ENCODE measurements at regions not wholly inside any gene's neighbourhood (a gene's known extent, or its start where the extent isn't known, plus 50 kb on each side); places are given as distances from the start of the nearest gene placed in this dataset.
A peak's percentile ranks its signal among the peaks of the same experiment; 100 is the strongest.
"Not testable (repeated sequence)": the region's sequence is repeated elsewhere in the genome, so short reads cannot be mapped to it uniquely, and the experiment has no call there.

DNA sequence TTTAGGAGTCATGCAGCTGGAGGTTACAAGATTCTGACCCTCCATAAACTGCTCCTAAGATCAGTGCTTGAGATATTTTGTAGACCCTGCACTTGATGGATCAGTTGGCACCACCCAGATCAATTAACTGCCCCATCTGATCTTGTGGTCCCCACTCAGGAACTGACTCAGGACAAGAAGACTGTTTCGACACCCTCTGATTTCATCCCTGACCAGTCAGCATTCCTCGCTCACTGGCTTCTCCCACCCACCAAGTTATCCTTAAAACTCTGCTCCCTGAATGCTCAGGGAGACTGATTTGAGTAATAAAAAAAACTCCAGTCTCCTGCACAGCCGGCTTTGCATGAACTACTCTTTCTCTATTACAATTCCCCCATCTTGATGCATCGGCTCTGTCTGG is 360.2 kb downstream of the GALC start:
- no peak for DNase-seq (ENCODE audit: low read depth)

DNA sequence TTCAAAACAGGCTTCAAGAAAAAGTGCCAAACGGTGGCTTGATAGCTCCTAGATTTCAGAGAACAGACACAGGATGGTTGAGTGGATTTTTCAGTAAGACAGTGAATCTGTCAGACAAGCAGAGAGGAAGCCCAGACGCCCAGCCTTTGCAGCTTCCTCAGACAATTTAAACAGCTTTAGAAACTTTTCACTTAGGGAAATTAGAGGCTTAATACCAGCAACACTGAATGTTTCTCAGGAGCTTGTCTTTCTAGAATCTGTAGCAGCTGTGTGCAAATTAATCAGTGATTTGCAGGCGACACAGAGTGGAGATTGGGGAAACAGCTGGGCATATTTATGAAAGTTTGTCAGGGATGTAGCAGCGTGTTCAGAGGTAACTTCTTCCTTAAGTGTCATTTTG is 362.1 kb downstream of the GALC start:
- DNase-seq (ENCODE audit: low read depth), result no peak

DNA sequence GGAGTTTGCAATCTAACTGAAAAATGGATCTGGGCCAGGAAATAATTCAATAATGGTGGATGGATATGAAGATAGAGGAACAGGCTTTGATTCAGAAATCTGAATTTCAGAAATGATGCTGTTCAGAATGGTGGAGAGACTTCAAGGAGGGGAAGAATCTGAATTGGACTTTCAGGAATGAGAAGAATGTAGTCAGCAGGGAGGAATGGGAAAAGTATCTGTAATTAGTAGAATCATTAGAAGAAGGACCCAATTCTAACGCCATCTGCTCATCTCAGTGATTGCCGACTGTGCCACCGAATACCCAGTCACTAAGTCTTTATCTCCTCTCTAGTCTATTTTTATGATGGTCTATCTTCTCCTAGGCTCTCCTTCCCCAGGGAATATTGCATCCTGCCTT is 363.2 kb downstream of the GALC start:
- DNase-seq (ENCODE audit: low read depth), result no peak

DNA sequence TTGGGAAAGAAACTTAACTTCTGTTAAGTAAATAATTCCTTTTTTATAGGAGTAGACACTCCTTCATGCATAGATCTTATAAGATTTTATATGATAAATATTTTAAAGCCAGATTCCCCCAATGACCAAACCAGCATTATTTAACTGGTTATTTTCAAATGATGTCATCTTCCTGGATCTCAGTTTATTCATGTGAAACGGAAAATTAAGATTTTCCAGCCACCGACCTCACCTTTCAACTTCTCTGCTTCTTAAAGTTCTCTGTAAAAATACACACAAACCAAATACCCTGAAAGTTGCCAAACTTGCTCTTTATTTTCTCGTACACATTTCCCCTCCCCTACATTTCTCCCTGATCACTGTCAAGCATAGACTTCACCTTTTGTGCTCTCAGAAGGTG is 364.2 kb downstream of the GALC start:
- DNase-seq (ENCODE audit: low read depth), result no peak

DNA sequence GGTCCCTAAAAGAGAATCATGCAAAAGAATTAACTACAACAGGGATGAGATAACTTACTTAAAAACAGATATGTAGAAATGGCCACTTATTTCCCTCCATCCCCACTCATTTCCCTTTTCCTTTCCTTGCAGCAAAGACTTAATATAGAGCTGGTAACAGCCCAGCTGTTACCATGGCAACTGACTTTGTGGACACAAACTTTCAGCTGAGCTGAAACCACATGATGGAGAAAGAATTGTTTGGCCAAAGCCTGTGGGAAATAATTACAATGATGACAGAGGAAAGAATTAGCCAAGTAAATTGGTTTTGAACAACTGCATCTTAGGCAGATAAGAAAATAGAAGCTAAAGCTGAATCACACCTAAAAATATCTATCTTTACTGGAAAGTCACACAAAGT is 364.9 kb downstream of the GALC start:
- no peak for DNase-seq (ENCODE audit: low read depth)

DNA sequence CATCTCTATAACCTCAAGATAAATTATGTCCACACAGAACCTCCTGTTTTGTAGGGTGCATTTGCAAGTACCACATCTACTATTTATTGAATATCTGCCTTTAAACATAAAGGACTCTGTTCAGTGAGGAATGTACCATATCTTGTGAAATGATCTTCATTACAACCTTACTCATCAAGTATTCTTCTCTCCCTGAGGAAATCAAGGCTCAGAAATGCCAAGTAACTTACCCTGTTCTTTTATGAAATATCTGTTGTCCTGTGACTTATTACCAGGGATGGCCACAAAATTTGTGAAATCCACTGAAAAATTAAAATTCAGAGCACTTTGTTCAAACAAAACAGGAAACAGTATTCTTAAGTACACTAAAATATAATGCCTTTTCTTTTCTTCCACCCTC is 366.7 kb downstream of the GALC start:
- DNase-seq (ENCODE audit: low read depth), result no peak

DNA sequence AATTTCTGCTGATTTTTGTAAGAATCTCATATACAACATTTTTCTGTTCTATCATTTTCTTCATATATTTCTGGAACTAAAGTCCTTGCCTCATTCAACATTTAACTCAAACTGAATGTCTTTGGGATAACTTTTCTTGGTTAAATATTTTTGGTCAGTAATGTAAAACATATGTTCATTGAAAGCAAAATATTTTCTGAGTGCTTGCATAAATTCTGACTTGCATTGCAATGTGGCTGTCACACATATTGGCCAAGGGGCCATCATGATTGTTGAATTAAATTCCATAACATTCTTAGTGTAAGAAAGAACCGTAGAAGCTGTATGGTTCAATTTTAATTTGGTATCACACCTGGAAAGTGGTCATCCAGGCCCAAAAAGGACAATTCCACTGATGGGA is 369.4 kb downstream of the GALC start:
- DNase-seq (ENCODE audit: low read depth), result no peak

DNA sequence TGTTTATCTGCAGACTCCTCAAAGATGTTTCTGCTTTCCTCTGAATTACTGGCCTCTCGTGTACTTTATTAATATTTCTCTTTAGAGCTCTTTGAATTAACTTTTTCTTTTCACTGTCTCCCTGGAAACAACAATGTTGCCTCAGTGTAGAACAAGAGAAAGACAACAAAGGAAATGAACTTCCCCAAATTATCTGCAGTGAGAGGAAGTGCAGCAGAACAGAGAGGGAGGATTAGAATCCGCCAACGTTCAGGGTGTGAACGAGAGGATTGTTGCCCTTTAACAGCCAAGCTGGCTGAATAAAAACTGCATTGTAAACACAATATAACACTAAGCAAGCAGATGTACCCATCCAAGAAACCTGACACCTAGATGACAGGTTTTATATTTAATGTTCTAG is 375.9 kb downstream of the GALC start:
- DNase-seq (ENCODE audit: low read depth), result no peak

DNA sequence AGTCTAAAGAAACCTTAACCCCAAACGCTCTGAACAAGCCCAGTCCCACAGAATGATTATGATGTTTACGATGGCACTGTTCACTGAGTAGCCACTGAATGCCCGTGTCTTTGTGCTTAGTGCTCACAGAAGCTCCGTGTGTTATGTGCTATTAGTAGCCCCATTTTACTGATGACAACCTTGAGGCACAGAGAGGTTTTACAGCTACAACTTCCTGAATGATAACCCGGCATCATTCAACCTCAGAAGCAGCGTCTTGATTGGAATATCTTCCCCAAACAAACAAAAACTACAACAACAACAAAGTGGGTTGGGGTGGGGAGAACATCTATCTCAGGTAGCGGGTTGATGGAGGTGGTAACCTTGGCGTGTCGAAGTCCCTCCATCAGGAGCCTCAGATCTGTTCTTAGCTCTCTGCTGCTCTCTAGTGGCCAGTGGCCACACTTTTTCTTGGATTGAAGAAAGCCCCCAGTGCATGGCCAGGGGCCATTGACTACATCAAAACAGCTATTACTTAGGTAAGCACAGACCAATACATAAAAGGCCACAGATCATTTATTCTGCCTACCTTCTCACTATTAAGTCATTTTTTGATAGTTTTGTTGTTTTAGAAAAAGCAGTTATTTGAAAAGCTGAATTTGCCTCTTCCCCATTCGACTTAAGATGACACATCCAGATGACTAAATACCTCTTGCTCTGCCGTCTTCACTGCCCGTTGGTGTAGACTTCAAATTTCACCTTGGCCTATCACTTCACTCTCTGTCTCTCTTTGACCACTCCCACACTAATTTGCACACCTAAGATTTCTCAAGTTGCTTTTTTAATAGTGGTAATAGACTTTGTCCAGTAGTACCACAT is 376.9 kb downstream of the GALC start:
- DNase-seq (ENCODE audit: low read depth), result peak; percentile 4

DNA sequence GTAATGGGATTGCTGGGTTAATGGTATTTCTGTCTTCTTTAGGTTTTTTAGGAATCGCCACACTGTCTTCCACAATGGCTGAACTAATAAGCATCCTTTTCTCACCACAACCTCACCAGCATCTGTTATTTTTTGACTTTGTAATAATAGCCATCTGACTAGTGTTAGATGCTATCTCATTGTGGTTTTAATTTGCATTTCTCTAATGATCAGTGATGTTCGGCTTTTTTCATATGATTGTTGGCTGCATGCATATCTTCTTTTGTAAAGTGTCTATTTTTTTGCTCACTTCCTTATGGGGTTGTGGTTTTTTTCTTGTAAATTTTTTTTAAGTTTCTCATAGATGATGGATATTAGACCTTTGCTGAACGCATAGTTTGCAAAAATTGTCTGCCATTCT is 377.9 kb downstream of the GALC start:
- no peak for DNase-seq (ENCODE audit: low read depth)

DNA sequence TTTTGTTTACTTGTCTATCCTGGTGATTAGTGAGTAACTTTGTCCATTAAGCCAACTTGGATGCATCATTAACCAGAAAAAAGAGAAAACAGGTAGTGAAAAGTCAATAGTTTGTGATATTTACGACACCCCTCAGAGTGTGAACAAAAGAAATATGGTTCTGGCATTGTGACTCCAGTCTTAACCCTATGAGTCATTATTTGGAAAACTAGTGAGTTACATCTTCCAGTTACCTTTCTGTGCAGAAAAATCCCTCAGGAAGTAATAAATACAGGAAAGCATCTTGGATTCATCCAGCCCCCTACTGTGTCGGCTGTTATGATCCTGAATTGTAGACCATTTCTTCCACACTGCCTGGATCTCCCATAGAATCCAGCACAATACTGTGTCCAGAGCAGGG is 379.1 kb downstream of the GALC start:
- no peak for DNase-seq (ENCODE audit: low read depth)

DNA sequence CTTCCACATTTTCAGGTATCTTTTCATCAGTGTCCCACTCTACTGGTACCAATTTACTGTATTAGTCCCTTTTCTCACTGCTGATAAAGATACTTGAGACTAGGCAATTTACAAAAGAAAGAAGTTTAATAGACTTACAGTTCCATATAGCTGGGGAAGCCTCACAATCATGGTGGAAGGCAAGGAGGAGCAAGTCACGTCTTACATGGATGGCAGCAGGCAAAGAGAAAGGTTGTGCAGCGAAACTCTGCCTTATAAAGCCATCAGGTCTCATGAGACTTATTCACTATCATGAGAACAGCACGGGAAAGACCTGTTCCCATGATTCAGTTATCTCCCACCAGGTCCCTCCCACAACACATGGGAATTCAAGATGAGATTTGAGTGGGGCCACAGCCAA is 385.9 kb downstream of the GALC start:
- not testable (repeated sequence) for DNase-seq (ENCODE audit: low read depth)

DNA sequence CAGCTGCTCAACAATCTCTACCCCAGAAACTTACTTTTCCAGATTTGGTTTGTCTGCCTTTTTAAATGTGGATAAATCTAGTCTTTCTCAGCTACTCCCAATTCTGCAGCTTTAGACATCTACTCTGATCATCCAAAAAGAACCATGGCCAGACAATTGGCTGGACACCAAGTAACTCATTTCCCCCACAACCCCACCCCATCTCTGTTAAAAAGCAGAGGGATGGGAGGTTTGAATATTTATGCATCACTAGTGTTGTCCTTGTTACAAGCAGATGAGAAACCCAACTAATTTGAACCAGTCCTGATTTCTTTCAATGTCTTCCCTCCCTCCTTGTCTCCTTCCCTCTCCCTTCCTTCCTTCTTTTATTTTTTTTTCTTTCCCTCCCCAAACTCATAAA is 391.9 kb downstream of the GALC start:
- DNase-seq (ENCODE audit: low read depth), result no peak

DNA sequence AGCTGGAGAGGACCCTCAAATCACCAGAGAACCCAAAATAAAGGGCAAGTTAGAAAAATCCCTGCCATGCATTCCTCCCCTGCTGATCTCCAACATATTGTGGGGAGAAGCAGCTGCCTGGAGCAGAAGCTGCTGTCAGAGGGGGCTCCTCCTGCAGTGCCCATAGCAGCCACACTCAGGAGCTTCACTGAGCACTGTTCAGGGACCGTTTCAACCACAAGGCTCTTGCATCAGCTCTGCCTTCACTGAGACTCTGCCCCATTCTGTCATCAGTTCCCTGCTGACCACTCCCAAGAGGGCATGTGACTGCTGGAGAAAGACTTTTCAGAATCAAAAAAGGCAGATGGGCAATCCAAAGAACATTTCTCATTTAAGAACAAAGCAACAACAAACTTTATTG is 392.7 kb downstream of the GALC start:
- DNase-seq (ENCODE audit: low read depth), result no peak

DNA sequence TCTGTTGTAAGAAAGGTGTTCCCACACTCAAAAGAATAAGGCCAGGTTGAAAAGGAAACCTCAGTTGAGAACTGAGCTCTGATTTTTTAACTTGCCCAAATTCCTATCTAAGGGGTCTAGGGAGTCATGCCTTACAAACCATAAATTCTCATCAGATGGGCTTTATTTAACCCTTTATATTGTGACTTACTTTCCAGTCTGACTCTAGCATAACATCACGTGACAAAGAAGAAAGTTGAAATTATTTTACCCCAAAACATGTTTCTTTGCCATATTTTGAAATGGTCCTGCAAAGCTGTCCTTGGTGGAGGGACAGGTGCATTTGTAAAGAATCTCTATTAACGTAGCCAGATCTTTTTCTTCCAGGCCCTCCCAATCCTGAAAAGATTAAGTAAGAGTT is 411.7 kb downstream of the GALC start:
- DNase-seq (ENCODE audit: low read depth), result no peak

DNA sequence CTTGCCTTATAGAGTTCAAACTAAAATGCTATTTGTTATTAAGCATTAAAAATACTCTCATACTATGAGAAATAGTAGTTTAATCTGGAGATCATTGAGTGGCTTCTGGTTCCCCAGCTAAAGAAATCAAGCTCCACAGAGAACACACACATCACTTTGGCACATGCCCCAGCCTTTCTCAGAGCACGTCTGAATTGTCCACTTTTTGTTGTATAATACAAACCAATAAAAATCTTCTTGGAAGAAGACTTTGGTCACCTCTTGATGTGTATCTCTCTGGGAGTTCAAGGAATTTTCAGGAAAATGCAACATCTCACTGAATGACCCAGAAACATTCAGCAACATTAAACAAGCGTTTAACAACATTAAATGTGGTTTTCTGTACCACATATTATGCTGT is 413.9 kb downstream of the GALC start:
- DNase-seq (ENCODE audit: low read depth), result no peak

DNA sequence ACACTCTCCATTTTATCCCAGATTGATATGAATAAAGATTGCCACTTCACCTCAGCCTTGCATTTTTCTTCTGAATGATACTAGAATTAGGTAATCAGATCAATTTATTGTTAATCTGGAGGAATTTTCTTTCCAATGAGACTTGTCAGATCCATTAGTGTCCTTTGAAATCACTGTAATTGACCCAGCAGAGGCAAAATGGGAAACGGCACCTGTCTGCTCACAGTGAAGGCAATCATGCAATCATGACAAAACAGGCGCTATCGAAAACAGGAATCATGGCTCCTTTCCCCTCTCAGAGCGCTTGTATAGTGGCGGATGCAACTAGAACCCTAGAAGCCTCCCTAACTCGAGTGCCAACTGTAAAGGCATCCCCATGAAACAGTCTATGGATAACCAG is 417.6 kb downstream of the GALC start:
- DNase-seq (ENCODE audit: low read depth), result no peak

DNA sequence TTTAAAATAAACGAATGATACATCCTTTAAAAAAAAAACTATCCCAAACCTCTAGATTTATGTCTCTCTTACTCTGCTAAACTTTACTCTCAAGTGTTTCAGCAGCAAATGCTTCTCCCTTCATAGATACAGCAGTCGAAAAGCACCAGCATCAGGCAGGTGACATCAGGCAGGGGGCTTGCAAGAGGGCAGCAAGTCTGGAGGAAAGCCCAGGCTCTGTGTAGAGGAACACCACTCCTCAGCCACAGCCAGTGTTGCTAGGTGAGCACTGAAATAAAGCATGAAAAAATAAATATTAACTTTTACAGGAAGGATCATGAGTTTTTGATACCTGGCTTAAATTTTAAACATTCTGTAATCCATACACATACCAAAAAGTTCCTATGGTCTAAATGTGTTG is 419.4 kb downstream of the GALC start:
- no peak for DNase-seq (ENCODE audit: low read depth)

DNA sequence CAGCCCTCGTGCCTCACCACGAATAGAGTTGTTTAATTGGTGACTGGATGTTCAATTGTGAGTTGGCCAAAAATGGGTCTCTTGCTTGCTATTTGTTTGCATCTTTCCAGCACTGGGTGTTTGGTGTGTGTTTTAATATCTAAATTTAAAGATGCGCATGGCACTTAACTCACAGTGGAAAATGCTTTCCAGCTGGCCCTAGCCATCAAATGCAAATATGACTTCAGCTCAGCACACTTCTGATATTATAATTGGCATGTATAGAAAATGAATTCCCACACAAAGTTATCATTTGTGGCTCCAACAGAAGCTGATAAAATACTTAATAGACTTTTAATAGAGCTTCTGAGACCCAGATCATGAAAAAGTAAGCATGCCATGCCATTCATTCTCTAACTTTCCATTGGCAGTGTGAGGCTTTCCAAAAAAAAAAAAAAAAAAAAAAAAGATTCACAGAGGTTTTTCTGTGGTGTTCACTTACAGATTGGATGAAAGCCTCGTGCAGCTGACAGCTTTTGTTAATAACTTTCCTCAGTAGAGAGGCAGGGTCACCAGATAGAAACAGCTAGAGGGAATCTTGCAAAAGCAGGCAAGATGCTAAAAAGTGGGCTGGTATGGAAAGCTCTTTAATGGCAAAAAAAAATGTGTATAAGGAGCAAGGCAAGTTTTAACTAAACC is 425.2 kb downstream of the GALC start:
- no peak for DNase-seq (ENCODE audit: low read depth)

DNA sequence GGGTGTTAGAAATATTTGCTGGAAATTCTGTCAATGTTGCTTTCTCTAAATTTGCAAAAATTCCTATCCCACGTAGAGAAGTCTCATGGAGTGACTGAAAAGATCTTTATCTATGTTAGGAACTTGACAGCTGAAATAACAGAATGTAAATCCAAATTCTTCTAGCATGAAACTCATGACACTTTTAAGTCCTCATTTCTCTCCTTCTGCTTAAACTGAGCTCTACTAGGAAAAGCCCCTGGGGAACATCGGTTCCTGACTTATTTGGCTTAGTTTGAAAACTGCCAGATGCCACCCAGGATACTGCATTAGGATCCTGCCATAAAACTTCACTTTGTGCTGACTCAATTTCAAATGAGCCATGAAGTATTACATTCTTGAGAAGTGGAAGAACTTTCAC is 426.0 kb downstream of the GALC start:
- no peak for DNase-seq (ENCODE audit: low read depth)

DNA sequence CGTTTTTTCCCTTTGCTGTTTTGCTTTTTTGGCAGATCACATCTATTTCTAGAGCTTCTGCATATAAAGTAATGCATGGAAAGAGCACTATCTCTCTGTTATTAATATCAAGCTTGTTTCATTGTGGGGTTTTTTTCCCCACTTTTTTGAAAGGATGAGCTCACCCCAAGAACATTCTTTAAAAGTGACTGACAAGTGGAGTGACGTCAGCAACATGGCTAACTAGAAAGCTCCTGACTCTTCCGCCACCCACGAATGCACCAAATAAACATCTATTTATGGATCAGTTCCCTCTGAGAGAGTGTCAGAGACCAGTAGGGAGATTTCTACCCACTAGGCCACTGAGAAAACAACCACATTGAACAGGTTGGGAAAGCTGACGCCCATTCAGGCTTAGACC is 445.4 kb downstream of the GALC start:
- no peak for DNase-seq (ENCODE audit: low read depth)

DNA sequence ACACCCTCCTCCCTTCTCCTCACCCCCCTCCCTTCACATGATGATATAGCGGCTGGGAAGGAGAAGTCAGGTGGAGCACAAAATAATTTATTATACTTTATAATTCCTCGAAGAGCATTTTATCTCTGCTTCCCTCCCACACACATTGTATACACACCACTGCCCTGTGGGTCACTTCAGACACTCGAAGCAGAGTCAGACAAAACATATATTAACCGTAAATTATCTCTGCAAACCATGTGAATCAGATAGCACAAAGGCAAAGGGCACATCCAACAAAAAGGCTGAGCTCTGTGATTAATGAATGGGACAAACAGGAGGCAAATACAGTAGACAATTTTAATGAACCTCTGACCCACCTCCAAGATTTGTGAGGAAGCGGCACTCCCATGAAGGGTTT is 450.7 kb downstream of the GALC start:
- no peak for DNase-seq (ENCODE audit: low read depth)

DNA sequence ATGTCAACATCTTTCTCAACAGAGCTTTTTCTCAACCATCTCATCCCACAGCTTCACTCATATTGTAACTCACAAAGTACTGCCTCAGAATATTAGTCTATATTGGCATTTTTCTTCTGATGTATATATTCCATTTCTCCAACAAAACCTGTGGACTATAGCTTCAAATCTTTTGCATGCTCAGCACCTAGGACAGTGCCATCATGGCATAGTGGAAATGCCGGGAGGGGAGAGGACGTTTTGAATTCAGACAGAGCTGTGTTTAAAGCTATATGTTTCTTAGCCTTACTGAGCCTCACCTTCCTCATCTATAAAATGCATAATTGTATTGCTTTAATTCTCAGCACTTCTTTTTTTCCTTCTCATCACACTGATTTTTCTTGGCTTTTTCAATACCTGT is 452.6 kb downstream of the GALC start:
- no peak for DNase-seq (ENCODE audit: low read depth)

DNA sequence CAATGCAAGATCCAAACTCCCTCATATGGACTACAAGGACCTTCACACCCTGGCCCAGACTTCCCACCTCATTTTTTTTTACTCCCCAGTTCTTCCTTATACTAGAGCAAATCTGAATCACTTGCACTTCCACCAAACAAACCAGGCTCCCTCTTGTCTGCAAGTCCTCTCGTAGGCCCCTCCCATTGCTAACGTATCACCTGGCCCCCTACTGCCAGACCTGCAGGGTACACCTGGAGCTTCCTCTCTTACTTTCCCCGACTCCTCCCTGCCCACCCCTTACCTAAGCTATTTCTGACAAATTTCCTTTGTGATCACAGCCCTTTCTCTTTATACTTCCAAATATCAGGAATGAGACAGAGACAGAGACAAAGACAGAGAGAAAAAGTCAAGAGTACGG is 463.9 kb downstream of the GALC start:
- DNase-seq (ENCODE audit: low read depth), result no peak
